ENCODE measurements at regions not wholly inside any gene's neighbourhood (a gene's known extent, or its start where the extent isn't known, plus 50 kb on each side); places are given as distances from the start of the nearest gene placed in this dataset.

DNA sequence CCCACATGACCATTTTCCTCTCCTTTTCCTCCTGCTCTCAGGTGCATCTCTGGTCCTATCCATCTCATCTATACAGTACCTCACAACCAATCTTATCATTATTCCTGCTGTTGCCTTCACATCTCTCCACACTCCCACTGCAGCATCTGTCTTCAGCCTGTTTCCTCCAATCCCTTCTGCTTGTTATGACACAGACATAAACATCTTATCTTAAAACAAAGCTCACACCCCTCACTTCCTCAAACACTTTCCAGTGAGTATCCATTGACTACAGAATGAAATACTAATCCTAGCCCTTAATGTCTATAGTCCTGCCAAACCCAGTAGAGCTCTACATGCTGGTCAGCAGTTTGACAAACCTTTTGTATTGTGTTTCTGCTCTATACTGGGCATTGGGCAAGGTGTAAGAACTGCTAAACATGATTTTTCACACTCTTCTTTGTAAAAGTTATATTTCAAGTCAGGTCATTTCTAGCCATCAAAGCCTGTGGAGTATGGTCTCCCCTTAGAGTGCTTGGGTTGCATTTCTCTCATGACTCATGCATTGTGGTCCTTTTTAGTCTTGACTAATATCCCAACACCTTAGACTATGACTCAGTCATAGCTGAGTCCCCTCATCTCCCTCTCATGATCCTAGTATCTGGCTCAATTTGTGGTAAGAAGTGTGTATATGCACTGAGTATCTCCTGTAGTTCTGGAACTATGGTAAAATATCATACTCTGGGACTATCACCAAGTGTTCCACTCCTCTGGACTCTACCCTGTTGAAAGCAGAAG, 187.0 kb downstream of the CYRIA start:
- H3K18ac ChIP-seq (ENCODE audit: low read depth, low read length), result no peak overlapping the region
- no peak overlapping the region for H2AK9ac ChIP-seq (replicated peaks; ENCODE audit: low read depth, low read length, poor library complexity)
- H4K91ac ChIP-seq (ENCODE audit: insufficient read depth, low read depth, low read length), result no peak overlapping the region
- no peak overlapping the region for H2BK120ac ChIP-seq (ENCODE audit: low read depth, low read length)
- DNase-seq (no peak), ATAC-seq (ENCODE audit: low read depth) (no peak)
- no peak overlapping the region for H3K9ac ChIP-seq (ENCODE audit: low read depth, low read length)
- no peaks in the 10 kb centered on the region for H3K36me3 ChIP-seq (ENCODE audit: control insufficient read depth, insufficient read depth, low read length)
- in situ Hi-C loops (cut with MboI; ENCODE audit: low sequenced_read_pairs), result no loop called here
- no peak overlapping the region for H3K27ac ChIP-seq (ENCODE audit: insufficient read depth, low read length)
- H4K5ac ChIP-seq (ENCODE audit: low read depth, low read length), result no peak overlapping the region
- no TSS peak for BruUV-seq (replicated peaks)
- no peak overlapping the region for H3K56ac ChIP-seq (ENCODE audit: extremely low read depth, insufficient read depth, low read length)
- no peak overlapping the region for H3K23ac ChIP-seq (ENCODE audit: low read depth, low read length)
- no peaks in the 10 kb centered on the region for H3K9me1 ChIP-seq (ENCODE audit: insufficient read depth, low read length)
- no peaks in the 10 kb centered on the region for H4K20me1 ChIP-seq (ENCODE audit: insufficient read depth, low read length)
- no peak overlapping the region for H3K4me2 ChIP-seq (ENCODE audit: low read depth, low read length)
- CTCF ChIA-PET, result no interaction called here
- intact Hi-C loops (cut with micrococcal nuclease), result no loop called here
- H2AK5ac ChIP-seq (ENCODE audit: low read depth, low read length), result no peak overlapping the region
- H2BK20ac ChIP-seq (ENCODE audit: low read depth, low read length), result no peak overlapping the region
- POLR2A ChIA-PET (ENCODE audit: unreplicated experiment), result no interaction called here
- H2AFZ ChIP-seq (replicated peaks; ENCODE audit: low read length, poor library complexity), result no peak overlapping the region
- peaks cover 8% of the 10 kb centered on the region for H3K9me3 ChIP-seq (ENCODE audit: control insufficient read depth, insufficient read depth, low read length)
- no peak overlapping the region for H2BK15ac ChIP-seq (ENCODE audit: low read depth, low read length)
- no peaks in the 10 kb centered on the region for H3K4me1 ChIP-seq (ENCODE audit: control insufficient read depth, insufficient read depth, low read length)
- dilution Hi-C loops (cut with HindIII; ENCODE audit: low sequenced_read_pairs, unreplicated experiment), result no loop called here
- H3K4ac ChIP-seq (ENCODE audit: low read depth, low read length), result no peak overlapping the region
- no peak for TF ChIP-seq NFE2L2 (IDR thresholded peaks at IDR 0.05; ENCODE audit: low read depth, low read length)
- TF ChIP-seq ELK1 (IDR thresholded peaks at IDR 0.05; ENCODE audit: borderline replicate concordance, low read depth, low read length), result no peak
- TF ChIP-seq MAZ (IDR thresholded peaks at IDR 0.05; ENCODE audit: borderline replicate concordance, low read depth, low read length), result no peak
- no peak for TF ChIP-seq RCOR1 (IDR thresholded peaks at IDR 0.05; ENCODE audit: insufficient replicate concordance, low read length)
- no peak for TF ChIP-seq CEBPB (IDR thresholded peaks at IDR 0.05; ENCODE audit: low read depth, low read length)
- TF ChIP-seq, protein P1, sequence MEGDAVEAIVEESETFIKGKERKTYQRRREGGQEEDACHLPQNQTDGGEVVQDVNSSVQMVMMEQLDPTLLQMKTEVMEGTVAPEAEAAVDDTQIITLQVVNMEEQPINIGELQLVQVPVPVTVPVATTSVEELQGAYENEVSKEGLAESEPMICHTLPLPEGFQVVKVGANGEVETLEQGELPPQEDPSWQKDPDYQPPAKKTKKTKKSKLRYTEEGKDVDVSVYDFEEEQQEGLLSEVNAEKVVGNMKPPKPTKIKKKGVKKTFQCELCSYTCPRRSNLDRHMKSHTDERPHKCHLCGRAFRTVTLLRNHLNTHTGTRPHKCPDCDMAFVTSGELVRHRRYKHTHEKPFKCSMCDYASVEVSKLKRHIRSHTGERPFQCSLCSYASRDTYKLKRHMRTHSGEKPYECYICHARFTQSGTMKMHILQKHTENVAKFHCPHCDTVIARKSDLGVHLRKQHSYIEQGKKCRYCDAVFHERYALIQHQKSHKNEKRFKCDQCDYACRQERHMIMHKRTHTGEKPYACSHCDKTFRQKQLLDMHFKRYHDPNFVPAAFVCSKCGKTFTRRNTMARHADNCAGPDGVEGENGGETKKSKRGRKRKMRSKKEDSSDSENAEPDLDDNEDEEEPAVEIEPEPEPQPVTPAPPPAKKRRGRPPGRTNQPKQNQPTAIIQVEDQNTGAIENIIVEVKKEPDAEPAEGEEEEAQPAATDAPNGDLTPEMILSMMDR (conservative IDR thresholded peaks at IDR 0.05; ENCODE audit: low read depth, low read length), result no peak
- TF ChIP-seq, protein P2, sequence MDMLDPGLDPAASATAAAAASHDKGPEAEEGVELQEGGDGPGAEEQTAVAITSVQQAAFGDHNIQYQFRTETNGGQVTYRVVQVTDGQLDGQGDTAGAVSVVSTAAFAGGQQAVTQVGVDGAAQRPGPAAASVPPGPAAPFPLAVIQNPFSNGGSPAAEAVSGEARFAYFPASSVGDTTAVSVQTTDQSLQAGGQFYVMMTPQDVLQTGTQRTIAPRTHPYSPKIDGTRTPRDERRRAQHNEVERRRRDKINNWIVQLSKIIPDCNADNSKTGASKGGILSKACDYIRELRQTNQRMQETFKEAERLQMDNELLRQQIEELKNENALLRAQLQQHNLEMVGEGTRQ (IDR thresholded peaks at IDR 0.05; ENCODE audit: low read depth, low read length), result no peak
- TF ChIP-seq CHD1 (IDR thresholded peaks at IDR 0.05; ENCODE audit: low read depth, low read length), result no peak
- TF ChIP-seq RAD21 (IDR thresholded peaks at IDR 0.05; ENCODE audit: low read length), result no peak
- no peak for TF ChIP-seq MAFK (IDR thresholded peaks at IDR 0.05; ENCODE audit: low read depth, low read length)
- no peak for TF ChIP-seq FOS (IDR thresholded peaks at IDR 0.05; ENCODE audit: low read depth, low read length)
- TF ChIP-seq SMC3 (IDR thresholded peaks at IDR 0.05; ENCODE audit: low read depth, low read length), result no peak
- no peak for TF ChIP-seq POLR2A (IDR thresholded peaks at IDR 0.05; ENCODE audit: low read depth, low read length)
- no peak for TF ChIP-seq MXI1 (IDR thresholded peaks at IDR 0.05; ENCODE audit: borderline replicate concordance, low read depth, low read length)
- H3K27me3 ChIP-seq (ENCODE audit: control insufficient read depth, insufficient read depth, low read length), result no peaks in the 10 kb centered on the region
- H3K4me3 ChIP-seq (ENCODE audit: insufficient read depth, low read depth, low read length), result no peak overlapping the region
- no peak overlapping the region for H2BK5ac ChIP-seq (ENCODE audit: low read depth, low read length, poor library complexity, severe bottlenecking)
- H4K8ac ChIP-seq (ENCODE audit: low read depth in 2 of 2, low read length in 2 of 2), result no peak overlapping the region
- H3K79me1 ChIP-seq (ENCODE audit: low read depth in 1 of 2, low read length in 2 of 2), result no peaks in the 10 kb centered on the region
- no peak overlapping the region for H3K14ac ChIP-seq (replicated peaks; ENCODE audit: low read depth, low read length)

All from IMR-90 (cell line).